ENCODE measurements at regions not wholly inside any gene's neighbourhood (a gene's known extent, or its start where the extent isn't known, plus 50 kb on each side); places are given as distances from the start of the nearest gene placed in this dataset.

DNA sequence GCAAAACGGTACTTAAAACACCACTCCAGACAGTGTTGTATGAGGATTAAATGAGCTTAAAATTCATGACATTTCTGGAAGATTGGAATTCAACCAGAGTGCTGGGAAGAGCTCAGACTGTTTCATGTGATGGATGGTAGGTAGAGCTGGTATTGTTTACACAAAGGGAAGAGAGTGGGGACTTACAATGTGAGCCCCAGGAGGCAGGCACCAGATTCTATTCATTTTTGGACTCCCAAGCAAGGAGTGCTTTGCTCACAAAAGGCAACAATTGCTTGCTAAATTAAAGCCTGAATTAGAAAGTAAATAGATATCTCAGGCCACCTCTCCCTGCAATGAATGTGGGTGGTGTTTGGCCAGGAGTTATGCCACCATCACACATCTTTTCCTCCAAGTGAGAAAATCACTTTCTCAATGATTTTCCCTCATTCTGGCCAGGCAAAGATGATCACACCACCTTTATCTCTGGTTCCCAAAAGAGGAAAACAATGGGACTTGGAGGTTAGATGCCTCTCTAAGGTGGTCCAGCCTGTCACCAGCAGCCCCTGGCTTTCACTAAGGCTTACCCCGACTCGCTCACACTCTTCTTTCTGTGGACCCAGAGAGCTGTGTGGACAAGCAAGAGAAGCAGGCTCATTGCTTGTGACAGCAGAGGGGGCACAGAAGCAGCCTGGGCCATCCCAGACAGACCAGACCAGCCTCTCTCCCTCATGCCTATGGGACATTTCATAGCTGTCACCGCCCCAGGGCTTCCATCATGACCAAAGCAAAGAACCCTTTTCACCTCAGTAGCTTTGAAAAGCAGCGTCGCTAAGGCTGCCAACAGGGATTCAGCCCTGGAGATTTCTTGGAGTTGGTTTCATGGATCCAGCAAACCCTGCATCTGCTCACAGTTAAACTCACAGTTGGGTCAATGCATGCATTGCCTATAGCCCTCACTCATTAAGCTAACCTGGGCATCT, 63.5 kb upstream of the DRD2 start:
- intact Hi-C loops (cut with micrococcal nuclease), result no loop called here
- Histone ChIP-seq H3K4me1 (ENCODE audit: control insufficient read depth in 1 of 2, insufficient read depth in 2 of 2, low read length in 2 of 2) (no peaks in the 10 kb centered on the region), H2AFZ (ENCODE audit: low read depth, low read length, poor library complexity, severe bottlenecking) (no peak overlapping the region), H3K9me3 (ENCODE audit: control insufficient read depth in 1 of 2, insufficient read depth in 1 of 2, low read depth in 1 of 2, low read length in 2 of 2) (no peaks in the 10 kb centered on the region), H3K79me2 (ENCODE audit: insufficient read depth, low read length) (no peaks in the 10 kb centered on the region), H3K4me3 (replicated peaks in 1 of 2; ENCODE audit: low read depth in 1 of 2, low read length in 2 of 2) (no peak overlapping the region), H3K9me2 (ENCODE audit: insufficient read depth) (no peaks in the 10 kb centered on the region), H3K36me3 (ENCODE audit: control insufficient read depth in 1 of 2, insufficient read depth in 2 of 2, low read length in 2 of 2) (no peaks in the 10 kb centered on the region), H3K4me2 (ENCODE audit: low read length) (no peak overlapping the region), H3K27ac (ENCODE audit: low read depth, low read length) (no peak overlapping the region), H3K9ac (ENCODE audit: low read length) (no peak overlapping the region), H4K20me1 (ENCODE audit: insufficient read depth) (no peaks in the 10 kb centered on the region), H3K27me3 (ENCODE audit: insufficient read depth, low read length) (peaks cover 34% of the 10 kb centered on the region)
- CTCF ChIA-PET, result no interaction called here
- DNase-seq (ENCODE audit: low read depth, low spot score) (no peak), ATAC-seq (no peak)
- TF ChIP-seq SRF (IDR thresholded peaks at IDR 0.05; ENCODE audit: low read depth), result no peak
- POLR2A ChIA-PET, result no interaction called here
- no TSS peak for BruUV-seq (replicated peaks)
- RAD21 ChIA-PET (ENCODE audit: low non-redundant PET in 1 of 2, low total read pairs in 2 of 2, uncharacterized antibody in 2 of 2, unreplicated experiment in 2 of 2), result no interaction called here

DNA sequence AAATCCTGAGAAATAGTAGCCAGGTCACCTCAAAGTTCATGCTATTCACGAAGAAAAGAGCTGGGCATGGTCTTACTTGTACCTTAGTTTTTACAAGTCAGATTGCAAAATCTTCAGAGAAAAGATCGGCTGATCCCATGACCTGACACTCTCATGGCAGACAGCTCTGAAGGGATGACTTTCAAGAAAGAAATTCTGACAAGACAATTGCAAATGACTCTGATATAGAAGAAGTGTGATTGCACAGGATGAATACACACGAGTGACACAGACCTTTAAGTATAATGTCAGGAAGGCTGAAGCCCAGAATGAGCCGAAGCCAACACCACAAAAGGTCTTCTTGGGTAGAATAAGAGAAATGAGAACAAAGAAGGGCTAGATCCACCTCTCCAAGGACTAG, 59.4 kb upstream of the DRD2 start:
- TF ChIP-seq ZNF274 (IDR thresholded peaks at IDR 0.05; ENCODE audit: low read depth, low read length), result no peak
- no peak for TF ChIP-seq SRF (IDR thresholded peaks at IDR 0.05; ENCODE audit: low read depth)
- no peak for TF ChIP-seq JUND (IDR thresholded peaks at IDR 0.05)
- no peak for TF ChIP-seq FOSL1 (IDR thresholded peaks at IDR 0.05; ENCODE audit: low read depth)
- TF ChIP-seq ELF1 (IDR thresholded peaks at IDR 0.05; ENCODE audit: borderline replicate concordance, low read depth), result no peak
- no peak for TF ChIP-seq EGR1 (IDR thresholded peaks at IDR 0.05; ENCODE audit: low read depth)
- TF ChIP-seq EZH2phosphoT487 (IDR thresholded peaks at IDR 0.05; ENCODE audit: borderline replicate concordance), result no peak
- no peak for TF ChIP-seq TCF7L2 (IDR thresholded peaks at IDR 0.05; ENCODE audit: borderline replicate concordance, extremely low read depth, insufficient read depth, insufficient read length)
- TF ChIP-seq, protein P1, sequence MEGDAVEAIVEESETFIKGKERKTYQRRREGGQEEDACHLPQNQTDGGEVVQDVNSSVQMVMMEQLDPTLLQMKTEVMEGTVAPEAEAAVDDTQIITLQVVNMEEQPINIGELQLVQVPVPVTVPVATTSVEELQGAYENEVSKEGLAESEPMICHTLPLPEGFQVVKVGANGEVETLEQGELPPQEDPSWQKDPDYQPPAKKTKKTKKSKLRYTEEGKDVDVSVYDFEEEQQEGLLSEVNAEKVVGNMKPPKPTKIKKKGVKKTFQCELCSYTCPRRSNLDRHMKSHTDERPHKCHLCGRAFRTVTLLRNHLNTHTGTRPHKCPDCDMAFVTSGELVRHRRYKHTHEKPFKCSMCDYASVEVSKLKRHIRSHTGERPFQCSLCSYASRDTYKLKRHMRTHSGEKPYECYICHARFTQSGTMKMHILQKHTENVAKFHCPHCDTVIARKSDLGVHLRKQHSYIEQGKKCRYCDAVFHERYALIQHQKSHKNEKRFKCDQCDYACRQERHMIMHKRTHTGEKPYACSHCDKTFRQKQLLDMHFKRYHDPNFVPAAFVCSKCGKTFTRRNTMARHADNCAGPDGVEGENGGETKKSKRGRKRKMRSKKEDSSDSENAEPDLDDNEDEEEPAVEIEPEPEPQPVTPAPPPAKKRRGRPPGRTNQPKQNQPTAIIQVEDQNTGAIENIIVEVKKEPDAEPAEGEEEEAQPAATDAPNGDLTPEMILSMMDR (IDR thresholded peaks at IDR 0.05 in 2 of 3, conservative IDR thresholded peaks at IDR 0.05 in 1 of 3; ENCODE audit: borderline replicate concordance in 1 of 3, insufficient read depth in 1 of 3, low read depth in 2 of 3, low read length in 2 of 3), result no peak
- TF ChIP-seq CBX3 (IDR thresholded peaks at IDR 0.05; ENCODE audit: low read depth), result no peak
- CTCF ChIA-PET, result no interaction called here

More for the DNA sequence above, 59.4 kb upstream of the DRD2 start:
- Histone ChIP-seq H3K4me1 (ENCODE audit: control insufficient read depth in 1 of 2, insufficient read depth in 2 of 2, low read length in 2 of 2) (peaks cover 0 to 3% of the 10 kb centered on the region in 2 experiments; a peak in 1 of 4 replicates), H3K9ac (ENCODE audit: low read length) (no peak overlapping the region), H3K27ac (ENCODE audit: low read depth, low read length) (no peak overlapping the region), H3K4me3 (replicated peaks in 1 of 2; ENCODE audit: low read depth in 1 of 2, low read length in 2 of 2) (no peak overlapping the region), H3K79me2 (ENCODE audit: insufficient read depth, low read length) (no peaks in the 10 kb centered on the region), H3K9me2 (ENCODE audit: insufficient read depth) (no peaks in the 10 kb centered on the region), H3K36me3 (ENCODE audit: control insufficient read depth in 1 of 2, insufficient read depth in 2 of 2, low read length in 2 of 2) (no peaks in the 10 kb centered on the region), H2AFZ (ENCODE audit: low read depth, low read length, poor library complexity, severe bottlenecking) (no peak overlapping the region), H3K9me3 (ENCODE audit: control insufficient read depth in 1 of 2, insufficient read depth in 1 of 2, low read depth in 1 of 2, low read length in 2 of 2) (no peaks in the 10 kb centered on the region), H3K27me3 (ENCODE audit: insufficient read depth, low read length) (peaks cover 47% of the 10 kb centered on the region), H3K4me2 (ENCODE audit: low read length) (no peak overlapping the region), H4K20me1 (ENCODE audit: insufficient read depth) (no peaks in the 10 kb centered on the region)
- no TSS peak for BruUV-seq (replicated peaks)
- ATAC-seq, result no peak
- ChIA-PET POLR2A (no interaction called here), RAD21 (ENCODE audit: low non-redundant PET in 1 of 2, low total read pairs in 2 of 2, uncharacterized antibody in 2 of 2, unreplicated experiment in 2 of 2) (no interaction called here)
- DNase-seq (ENCODE audit: low read depth, low spot score), result no peak
- intact Hi-C loops (cut with micrococcal nuclease), result no loop called here

All from HCT116 (cell line).